SK-N-SH (cell line): ENCODE measurements at regions not wholly inside any gene's neighbourhood (a gene's known extent, or its start where the extent isn't known, plus 50 kb on each side); places are given as distances from the start of the nearest gene placed in this dataset.

Experiments used
- CHD2 ChIP-seq: fragments of 150-350 bp; IDR thresholded peaks from 2 replicates; pipeline ENCODE4 v1.6.1; 2018; ENCODE audit warnings: low read length; ENCODE audit not compliant: partially characterized antibody
- CTCF ChIP-seq: fragments of 200-600 bp; sonication (generic); IDR thresholded peaks from 2 replicates; pipeline ENCODE4 v1.6.1; 2017; ENCODE audit warnings: antibody characterized with exemption, mild to moderate bottlenecking, moderate library complexity
- EP300 ChIP-seq, 2 experiments: IDR thresholded peaks; 2 replicates each; pipeline versions ENCODE4 v1.4.0 to v1.6.1; 2012; ENCODE audit warnings: borderline replicate concordance in 1 of 2, low read depth in 1 of 2, low read length in 1 of 2
- FOXM1 ChIP-seq: IDR thresholded peaks from 2 replicates; pipeline ENCODE4 v1.4.0; 2012; ENCODE audit warnings: low read depth, mild to moderate bottlenecking
- NRF1 ChIP-seq: IDR thresholded peaks from 2 replicates; pipeline ENCODE4 v1.6.1; 2012; ENCODE audit warnings: low read depth, mild to moderate bottlenecking, low read length
- POLR2AphosphoS5 ChIP-seq: IDR thresholded peaks from 2 replicates; pipeline ENCODE4 v1.6.1; 2012; ENCODE audit warnings: low read depth, low read length
- RAD21 ChIP-seq: IDR thresholded peaks from 2 replicates; pipeline ENCODE4 v1.6.1; 2012; ENCODE audit warnings: mild to moderate bottlenecking, low read length
- USF1 ChIP-seq: IDR thresholded peaks from 2 replicates; pipeline ENCODE4 v1.4.0; 2012; ENCODE audit warnings: low read depth, borderline replicate concordance

GRCh38 chr2:126059379-126059778, 596.6 kb upstream of the GYPC start:
- TF ChIP-seq USF1 (no peak), CTCF (no peak), FOXM1 (no peak), EP300 (IDR thresholded peaks at IDR 0.05; ENCODE audit: borderline replicate concordance in 1 of 2, low read depth in 1 of 2, low read length in 1 of 2) (no peak), RAD21 (no peak), CHD2 (no peak), NRF1 (no peak), POLR2AphosphoS5 (no peak)
